ENCODE measurements at regions not wholly inside any gene's neighbourhood (a gene's known extent, or its start where the extent isn't known, plus 50 kb on each side); places are given as distances from the start of the nearest gene placed in this dataset.

GRCh38 chr3:186481526-186481925, 62.7 kb downstream of the CRYGS start:
- no peaks in the 10 kb centered on the region; a peak in 1 of 5 replicates for H3K9me3 Mint-ChIP-seq
- Histone ChIP-seq H3K23me2 (ENCODE audit: insufficient read length, low read depth, low read length, poor library complexity, severe bottlenecking) (no peaks in the 10 kb centered on the region), H2BK5ac (ENCODE audit: insufficient read length, low read length) (no peak overlapping the region), H2AK5ac (ENCODE audit: insufficient read length, low read length) (no peak overlapping the region), H3K9ac (ENCODE audit: extremely low read depth, insufficient read length, low read length) (no peak overlapping the region), H2BK20ac (ENCODE audit: low read depth, low read length, poor library complexity, severe bottlenecking) (no peak overlapping the region), H4K91ac (ENCODE audit: insufficient read length, low read depth, low read length) (no peak overlapping the region), H4K5ac (ENCODE audit: insufficient read length, low read depth, low read length) (no peak overlapping the region), H4K20me1 (ENCODE audit: control insufficient read depth, insufficient read depth, insufficient read length) (no peaks in the 10 kb centered on the region), H2BK120ac (ENCODE audit: low read depth, low read length, poor library complexity, severe bottlenecking) (no peak overlapping the region), H2AFZ (ENCODE audit: low read length) (no peak overlapping the region), H3K9me3 (ENCODE audit: control insufficient read depth, low read depth, low read length) (no peaks in the 10 kb centered on the region), H3T11ph (ENCODE audit: low read length) (no peak overlapping the region), H3K27me3 (ENCODE audit: insufficient read depth, low read length) (no peaks in the 10 kb centered on the region), H3K4me2 (ENCODE audit: insufficient read depth, insufficient read length, low read length) (no peak overlapping the region), H3K23ac (ENCODE audit: insufficient read length, low read depth, low read length) (no peak overlapping the region), H2BK15ac (ENCODE audit: low read depth, low read length) (no peak overlapping the region), H3K4ac (ENCODE audit: low read depth, low read length) (no peak overlapping the region), H3K27ac (ENCODE audit: insufficient read length, low read depth, low read length) (no peak overlapping the region), H3K56ac (ENCODE audit: insufficient read length, low read depth, low read length) (no peak overlapping the region), H3K79me1 (ENCODE audit: insufficient read depth, low read depth, low read length, poor library complexity, severe bottlenecking) (no peaks in the 10 kb centered on the region), H3K4me1 (ENCODE audit: insufficient read depth, low read length) (no peaks in the 10 kb centered on the region), H4K8ac (replicated peaks; ENCODE audit: insufficient read length, low read depth, low read length) (no peak overlapping the region), H3K18ac (ENCODE audit: insufficient read length, low read depth, low read length) (no peak overlapping the region), H3K79me2 (ENCODE audit: insufficient read depth, low read length) (no peaks in the 10 kb centered on the region), H2BK12ac (ENCODE audit: insufficient read length, low read depth, low read length) (no peak overlapping the region), H3K14ac (ENCODE audit: insufficient read depth, low read length) (no peak overlapping the region)
- no peaks in the 10 kb centered on the region for H3K36me3 Mint-ChIP-seq (ENCODE audit: insufficient read depth in 1 of 3, low read depth in 3 of 3)
- no peak overlapping the region for H3K27ac Mint-ChIP-seq
- WGBS (ENCODE audit: extremely low coverage, insufficient read length, low lambda C conversion rate), result no CpG with 5 or more reads among the region's 4 CpGs
- DNase-seq, result no peak
- H3K27me3 Mint-ChIP-seq (ENCODE audit: low read depth), result peaks cover 7% of the 10 kb centered on the region
- no peak overlapping the region for H3K4me3 Mint-ChIP-seq
- peaks cover 0 to 3% of the 10 kb centered on the region in 2 experiments; a peak in 1 of 4 replicates for H3K4me1 Mint-ChIP-seq
- TF ChIP-seq CTCF (conservative IDR thresholded peaks at IDR 0.05), result no peak

Data from H9 (cell line).